ENCODE measurements at regions not wholly inside any gene's neighbourhood (a gene's known extent, or its start where the extent isn't known, plus 50 kb on each side); places are given as distances from the start of the nearest gene placed in this dataset.

- no TSS peak for BruUV-seq (replicated peaks)
- Histone ChIP-seq H3K9me3 (ENCODE audit: low read depth, low read length, poor library complexity, severe bottlenecking) (no peaks in the 10 kb centered on the region), H3K4me3 (ENCODE audit: low read depth, low read length, poor library complexity, severe bottlenecking) (no peak overlapping the region), H3K36me3 (ENCODE audit: insufficient read depth, low read length, poor library complexity, severe bottlenecking) (no peaks in the 10 kb centered on the region), H3K27me3 (replicated peaks; ENCODE audit: insufficient read depth, low read depth, low read length, poor library complexity) (no peaks in the 10 kb centered on the region), H3K4me1 (ENCODE audit: insufficient read depth, low read length, poor library complexity, severe bottlenecking) (peaks cover 31% of the 10 kb centered on the region), H3K27ac (ENCODE audit: low read depth, low read length, poor library complexity, severe bottlenecking) (no peak overlapping the region)
- TF ChIP-seq CTCF (conservative IDR thresholded peaks at IDR 0.05; ENCODE audit: low read depth, low read length), result no peak
- no peak for TF ChIP-seq EZH2 (IDR thresholded peaks at IDR 0.05; ENCODE audit: borderline replicate concordance, low read depth, low read length, poor library complexity, severe bottlenecking)
- no peak for DNase-seq (ENCODE audit: low spot score)
- intact Hi-C loops (cut with micrococcal nuclease; ENCODE audit: unreplicated experiment), result no loop called here
- CTCF ChIA-PET, result no interaction called here
- POLR2A ChIA-PET (ENCODE audit: low non-redundant PET), result no interaction called here
Measured at GRCh38 chr14:51353901-51354300, 113.9 kb downstream of the TMX1 start.

GRCh38 chr14:51354846-51355245 lies 114.8 kb downstream of the TMX1 start:
- Histone ChIP-seq H3K27me3 (replicated peaks; ENCODE audit: insufficient read depth, low read depth, low read length, poor library complexity) (no peaks in the 10 kb centered on the region), H3K4me3 (ENCODE audit: low read depth, low read length, poor library complexity, severe bottlenecking) (no peak overlapping the region), H3K27ac (ENCODE audit: low read depth, low read length, poor library complexity, severe bottlenecking) (no peak overlapping the region), H3K4me1 (ENCODE audit: insufficient read depth, low read length, poor library complexity, severe bottlenecking) (peaks cover 34% of the 10 kb centered on the region), H3K9me3 (ENCODE audit: low read depth, low read length, poor library complexity, severe bottlenecking) (no peaks in the 10 kb centered on the region), H3K36me3 (ENCODE audit: insufficient read depth, low read length, poor library complexity, severe bottlenecking) (no peaks in the 10 kb centered on the region)
- no TSS peak for BruUV-seq (replicated peaks)
- TF ChIP-seq EZH2 (IDR thresholded peaks at IDR 0.05; ENCODE audit: borderline replicate concordance, low read depth, low read length, poor library complexity, severe bottlenecking) (no peak), CTCF (conservative IDR thresholded peaks at IDR 0.05; ENCODE audit: low read depth, low read length) (no peak)
- intact Hi-C loops (cut with micrococcal nuclease; ENCODE audit: unreplicated experiment), result no loop called here
- CTCF ChIA-PET, result no interaction called here
- POLR2A ChIA-PET (ENCODE audit: low non-redundant PET), result no interaction called here
- DNase-seq (ENCODE audit: low spot score), result no peak

- ChIA-PET CTCF (no interaction called here), POLR2A (ENCODE audit: low non-redundant PET) (interaction anchor here (0.6 kb wide), 1 partner anchor 14 kb away, joined by 3 read pairs; no protein-coding TSS in a partner anchor)
- Histone ChIP-seq H3K4me1 (ENCODE audit: insufficient read depth, low read length, poor library complexity, severe bottlenecking) (peaks cover 34% of the 10 kb centered on the region), H3K36me3 (ENCODE audit: insufficient read depth, low read length, poor library complexity, severe bottlenecking) (no peaks in the 10 kb centered on the region), H3K4me3 (ENCODE audit: low read depth, low read length, poor library complexity, severe bottlenecking) (no peak overlapping the region), H3K27ac (ENCODE audit: low read depth, low read length, poor library complexity, severe bottlenecking) (peak overlapping the region; percentile 63), H3K9me3 (ENCODE audit: low read depth, low read length, poor library complexity, severe bottlenecking) (no peaks in the 10 kb centered on the region), H3K27me3 (replicated peaks; ENCODE audit: insufficient read depth, low read depth, low read length, poor library complexity) (no peaks in the 10 kb centered on the region)
- BruUV-seq (replicated peaks), result no TSS peak
- intact Hi-C loops (cut with micrococcal nuclease; ENCODE audit: unreplicated experiment), result no loop called here
- peak; percentile 88 for DNase-seq (ENCODE audit: low spot score)
- TF ChIP-seq EZH2 (IDR thresholded peaks at IDR 0.05; ENCODE audit: borderline replicate concordance, low read depth, low read length, poor library complexity, severe bottlenecking) (no peak), CTCF (conservative IDR thresholded peaks at IDR 0.05; ENCODE audit: low read depth, low read length) (no peak)
Measured at GRCh38 chr14:51356381-51356780, 116.3 kb downstream of the TMX1 start.

All from A673 (cell line).